CD14-positive monocyte (primary cell): ENCODE measurements at regions not wholly inside any gene's neighbourhood (a gene's known extent, or its start where the extent isn't known, plus 50 kb on each side); places are given as distances from the start of the nearest gene placed in this dataset.

ENCODE experiments used
- DNase-seq, 3 donors: peaks; one replicate each; pipeline ENCODE4 v3.0.0-alpha.2; 2011 to 2022
- H2AFZ ChIP-seq: 2 replicates; pipeline ENCODE4 v1.6.0; 2012; ENCODE audit warnings: mild to moderate bottlenecking, low read depth, low read length, inconsistent platforms; ENCODE audit not compliant: insufficient read depth, poor library complexity, severe bottlenecking
- H3K27ac ChIP-seq, 2 donors: 1 replicate in 1 of 2; 2 replicates in 1 of 2; pipeline ENCODE4 v1.5.1; 2012 to 2013; ENCODE audit warnings: low read length in 2 of 2, control low read depth in 1 of 2, inconsistent platforms in 1 of 2, low read depth in 1 of 2, mild to moderate bottlenecking in 1 of 2
- H3K27me3 ChIP-seq, 2 donors: one replicate each; pipeline versions ENCODE4 v1.6.0 to v1.6.1; 2011 to 2013; ENCODE audit warnings: low read length in 2 of 2; ENCODE audit not compliant: control insufficient read depth in 2 of 2, insufficient read depth in 2 of 2
- H3K36me3 ChIP-seq, 2 donors: replicated peaks in 1 of 2; 1 replicate in 1 of 2; 2 replicates in 1 of 2; pipeline versions ENCODE4 v1.5.1 to v1.6.1; 2012 to 2013; ENCODE audit warnings: low read length in 2 of 2, control low read depth in 1 of 2, inconsistent platforms in 1 of 2, mild to moderate bottlenecking in 1 of 2; ENCODE audit not compliant: insufficient read depth in 2 of 2, control insufficient read depth in 1 of 2
- H3K4me1 ChIP-seq, 2 donors: 1 replicate in 1 of 2; 2 replicates in 1 of 2; pipeline versions ENCODE4 v1.5.1 to v1.6.1; 2012 to 2013; ENCODE audit warnings: low read length in 2 of 2, control low read depth in 1 of 2, inconsistent platforms in 1 of 2, mild to moderate bottlenecking in 1 of 2, moderate library complexity in 1 of 2; ENCODE audit not compliant: insufficient read depth in 2 of 2, control insufficient read depth in 1 of 2
- H3K4me2 ChIP-seq: replicated peaks from 2 replicates; pipeline ENCODE3; 2012; ENCODE audit warnings: low read length, moderate library complexity, mild to moderate bottlenecking; ENCODE audit not compliant: poor library complexity, severe bottlenecking; ENCODE audit errors: extremely low read depth
- H3K4me3 ChIP-seq, 3 experiments: fragments of 200-600 bp in 1 of 3; sonication (generic) in 1 of 3; replicated peaks in 1 of 3; 1 replicate in 2 of 3; 2 replicates in 1 of 3; pipeline ENCODE4 v1.5.1; 2011 to 2013; ENCODE audit warnings: low read length in 3 of 3, mild to moderate bottlenecking in 3 of 3, control low read depth in 2 of 3, low read depth in 2 of 3, inconsistent platforms in 1 of 3, moderate library complexity in 1 of 3
- H3K79me2 ChIP-seq: 2 replicates; pipeline ENCODE4 v1.6.0; 2012; ENCODE audit warnings: mild to moderate bottlenecking, control low read depth, inconsistent platforms, low read length, moderate library complexity; ENCODE audit not compliant: insufficient read depth
- H3K9ac ChIP-seq: 2 replicates; pipeline ENCODE4 v1.6.0; 2017; ENCODE audit warnings: low read length, mild to moderate bottlenecking; ENCODE audit not compliant: insufficient read depth, poor library complexity, severe bottlenecking
- H3K9me3 ChIP-seq, 2 donors: replicated peaks in 1 of 2; 1 replicate in 1 of 2; 2 replicates in 1 of 2; pipeline versions ENCODE4 v1.5.1 to v1.6.1; 2012 to 2013; ENCODE audit warnings: low read length in 2 of 2, control low read depth in 1 of 2; ENCODE audit not compliant: control insufficient read depth in 1 of 2, insufficient read depth in 1 of 2
- H4K20me1 ChIP-seq: 2 replicates; pipeline ENCODE4 v1.6.0; 2012; ENCODE audit warnings: mild to moderate bottlenecking, low read length, control low read depth, moderate library complexity; ENCODE audit not compliant: insufficient read depth
- H3K27ac Mint-ChIP-seq, 7 donors: one replicate each; pipeline ENCODE4 v1.8.0; 2020; ENCODE audit warnings: mild to moderate bottlenecking in 7 of 7, mixed read lengths in 7 of 7, moderate library complexity in 6 of 7, inconsistent platforms in 2 of 7
- H3K27me3 Mint-ChIP-seq, 3 donors: one replicate each; pipeline ENCODE4 v1.8.0; 2021 to 2022; ENCODE audit warnings: low read depth in 3 of 3, mild to moderate bottlenecking in 3 of 3, mixed read lengths in 3 of 3, moderate library complexity in 3 of 3, inconsistent platforms in 1 of 3
- H3K36me3 Mint-ChIP-seq, 2 donors: one replicate each; pipeline ENCODE4 v1.8.0; 2020; ENCODE audit warnings: mixed read lengths in 2 of 2, inconsistent platforms in 1 of 2, mild to moderate bottlenecking in 1 of 2
- H3K4me1 Mint-ChIP-seq: one replicate; pipeline ENCODE4 v1.8.0; 2020; ENCODE audit warnings: mild to moderate bottlenecking, mixed read lengths
- H3K4me3 Mint-ChIP-seq, 2 donors: one replicate each; pipeline ENCODE4 v1.8.0; 2020; ENCODE audit warnings: mild to moderate bottlenecking in 2 of 2, mixed read lengths in 2 of 2, moderate library complexity in 1 of 2
- H3K9me3 Mint-ChIP-seq, 7 donors: one replicate each; pipeline ENCODE4 v1.8.0; 2020 to 2022; ENCODE audit warnings: mixed read lengths in 7 of 7, mild to moderate bottlenecking in 6 of 7, moderate library complexity in 6 of 7, inconsistent platforms in 2 of 7
- WGBS: methylation state at CpG from one replicate; pipeline ENCODE4 v1.1.5; 2013; ENCODE audit warnings: missing lambda C conversion rate; ENCODE audit not compliant: insufficient coverage; 5-methylcytosine and 5-hydroxymethylcytosine counted together
- intact Hi-C, 2 donors: fragments of 100-400 bp; cut with micrococcal nuclease; formaldehyde crosslinking; loops; one replicate each; pipeline versions ENCODE4 v1.15.0 to v1.15.1; 2023
- TF ChIP-seq, protein P1 (sequence below): fragments of 200-600 bp; IDR thresholded peaks from one replicate; pipeline ENCODE4 v1.8.0; 2022; ENCODE audit warnings: antibody characterized with exemption, mild to moderate bottlenecking

DNA sequence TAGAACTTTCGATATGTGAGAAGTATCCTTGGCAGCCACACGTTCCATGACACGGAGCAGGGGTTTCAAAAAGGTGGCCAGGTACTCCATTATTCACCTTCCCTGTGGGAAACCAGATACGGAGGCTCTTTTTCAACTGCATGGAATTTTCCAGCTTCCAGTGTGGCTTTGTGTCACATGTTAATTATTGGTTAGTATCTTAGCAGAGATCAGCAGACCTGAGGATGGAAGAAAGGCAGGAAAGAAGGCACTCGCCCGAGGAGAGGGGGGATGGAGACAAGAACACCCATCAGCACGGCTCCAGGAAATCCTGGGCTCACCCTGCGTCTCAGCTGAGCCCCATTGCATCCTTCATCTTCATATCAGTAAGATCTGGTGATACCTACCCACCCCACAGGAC, 115.5 kb downstream of the PXDC1 start:
- DNase-seq: no peak
- H3K9me3 Mint-ChIP-seq: peaks cover 0 to 4% (median 0%) of the 10 kb centered on the region in 7 donors
- Histone ChIP-seq H3K9me3 (no peaks in the 10 kb centered on the region), H3K9ac (no peak overlapping the region), H3K79me2 (no peaks in the 10 kb centered on the region), H3K4me1 (no peaks in the 10 kb centered on the region), H3K27me3 (no peaks in the 10 kb centered on the region), H3K36me3 (no peaks in the 10 kb centered on the region), H3K4me2 (no peak overlapping the region), H3K4me3 (no peak overlapping the region), H4K20me1 (no peaks in the 10 kb centered on the region), H2AFZ (no peak overlapping the region), H3K27ac (no peak overlapping the region)
- peaks cover 2 to 3% (median 2%) of the 10 kb centered on the region in 3 donors for H3K27me3 Mint-ChIP-seq
- WGBS: 100% methylated on average over 3 of the region's 8 CpGs
- H3K36me3 Mint-ChIP-seq: no peaks in the 10 kb centered on the region
- TF ChIP-seq, protein P1, sequence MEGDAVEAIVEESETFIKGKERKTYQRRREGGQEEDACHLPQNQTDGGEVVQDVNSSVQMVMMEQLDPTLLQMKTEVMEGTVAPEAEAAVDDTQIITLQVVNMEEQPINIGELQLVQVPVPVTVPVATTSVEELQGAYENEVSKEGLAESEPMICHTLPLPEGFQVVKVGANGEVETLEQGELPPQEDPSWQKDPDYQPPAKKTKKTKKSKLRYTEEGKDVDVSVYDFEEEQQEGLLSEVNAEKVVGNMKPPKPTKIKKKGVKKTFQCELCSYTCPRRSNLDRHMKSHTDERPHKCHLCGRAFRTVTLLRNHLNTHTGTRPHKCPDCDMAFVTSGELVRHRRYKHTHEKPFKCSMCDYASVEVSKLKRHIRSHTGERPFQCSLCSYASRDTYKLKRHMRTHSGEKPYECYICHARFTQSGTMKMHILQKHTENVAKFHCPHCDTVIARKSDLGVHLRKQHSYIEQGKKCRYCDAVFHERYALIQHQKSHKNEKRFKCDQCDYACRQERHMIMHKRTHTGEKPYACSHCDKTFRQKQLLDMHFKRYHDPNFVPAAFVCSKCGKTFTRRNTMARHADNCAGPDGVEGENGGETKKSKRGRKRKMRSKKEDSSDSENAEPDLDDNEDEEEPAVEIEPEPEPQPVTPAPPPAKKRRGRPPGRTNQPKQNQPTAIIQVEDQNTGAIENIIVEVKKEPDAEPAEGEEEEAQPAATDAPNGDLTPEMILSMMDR: no peak
- H3K27ac Mint-ChIP-seq: no peak overlapping the region
- no peak overlapping the region for H3K4me3 Mint-ChIP-seq
- H3K4me1 Mint-ChIP-seq: no peaks in the 10 kb centered on the region
- intact Hi-C loops: no loop called here

DNA sequence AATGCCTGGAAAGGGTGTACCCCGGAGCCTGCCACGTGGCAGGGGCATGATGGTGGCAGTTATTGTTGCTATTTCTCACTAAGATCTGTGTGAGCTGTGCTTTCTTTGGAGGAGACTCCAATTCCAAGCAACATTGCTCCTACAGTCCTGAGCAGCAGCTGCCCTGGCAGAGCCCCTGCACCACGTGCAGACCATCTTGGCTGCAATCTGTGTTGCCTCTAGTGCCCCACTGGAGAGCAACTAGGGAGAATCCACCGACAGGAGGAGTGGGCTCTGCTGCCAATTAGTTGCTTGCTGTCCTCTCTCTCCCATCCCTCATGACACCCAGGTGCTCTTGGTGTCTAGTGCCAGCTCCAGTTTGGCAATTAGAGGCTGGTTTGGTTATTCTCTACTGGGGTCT, 116.0 kb downstream of the PXDC1 start:
- H3K27ac ChIP-seq: no peak overlapping the region
- H3K4me1 Mint-ChIP-seq: no peaks in the 10 kb centered on the region
- no peak overlapping the region for H3K9ac ChIP-seq
- H3K36me3 ChIP-seq: no peaks in the 10 kb centered on the region
- no peaks in the 10 kb centered on the region for H3K36me3 Mint-ChIP-seq
- H3K27ac Mint-ChIP-seq: no peak overlapping the region
- DNase-seq: no peak
- H3K79me2 ChIP-seq: no peaks in the 10 kb centered on the region
- H3K27me3 Mint-ChIP-seq: peaks cover 2 to 4% (median 2%) of the 10 kb centered on the region in 3 donors
- H3K27me3 ChIP-seq: no peaks in the 10 kb centered on the region
- H3K9me3 ChIP-seq: no peaks in the 10 kb centered on the region
- H3K4me3 Mint-ChIP-seq: no peak overlapping the region
- H4K20me1 ChIP-seq: no peaks in the 10 kb centered on the region
- intact Hi-C loops: no loop called here
- WGBS: 92% methylated on average over 4 of the region's 4 CpGs
- H2AFZ ChIP-seq: no peak overlapping the region
- no peak overlapping the region for H3K4me3 ChIP-seq
- peaks cover 0 to 4% (median 0%) of the 10 kb centered on the region in 7 donors for H3K9me3 Mint-ChIP-seq
- TF ChIP-seq, protein P1: no peak
- no peaks in the 10 kb centered on the region for H3K4me1 ChIP-seq
- no peak overlapping the region for H3K4me2 ChIP-seq
